Mesothelial cell of epicardium (in vitro differentiated cells): ENCODE measurements at regions not wholly inside any gene's neighbourhood (a gene's known extent, or its start where the extent isn't known, plus 50 kb on each side); places are given as distances from the start of the nearest gene placed in this dataset.

Source experiments
- DNase-seq, 2 experiments: peaks; one replicate each; pipeline ENCODE4 v3.0.0; 2021; ENCODE audit warnings: low spot score in 2 of 2; ENCODE audit not compliant: unreplicated experiment in 2 of 2
- H3K27ac Mint-ChIP-seq: 2 replicates; pipeline ENCODE4 v1.8.0; 2021; ENCODE audit warnings: mixed read lengths
- H3K27me3 Mint-ChIP-seq: 2 replicates; pipeline ENCODE4 v1.8.0; 2021; ENCODE audit warnings: low read depth, mixed read lengths
- H3K36me3 Mint-ChIP-seq: 2 replicates; pipeline ENCODE4 v1.8.0; 2021; ENCODE audit warnings: mixed read lengths
- H3K4me1 Mint-ChIP-seq: 2 replicates; pipeline ENCODE4 v1.8.0; 2021; ENCODE audit warnings: mixed read lengths
- H3K4me3 Mint-ChIP-seq: 2 replicates; pipeline ENCODE4 v1.8.0; 2021; ENCODE audit warnings: mild to moderate bottlenecking, moderate library complexity, mixed read lengths
- H3K9me3 Mint-ChIP-seq: 2 replicates; pipeline ENCODE4 v1.8.0; 2021; ENCODE audit warnings: mixed read lengths
- CTCF ChIP-seq: fragments of 200-600 bp; sonication (generic); IDR thresholded peaks from one replicate; pipeline ENCODE4 v1.5.0; 2021; ENCODE audit warnings: antibody characterized with exemption; ENCODE audit not compliant: unreplicated experiment

DNA sequence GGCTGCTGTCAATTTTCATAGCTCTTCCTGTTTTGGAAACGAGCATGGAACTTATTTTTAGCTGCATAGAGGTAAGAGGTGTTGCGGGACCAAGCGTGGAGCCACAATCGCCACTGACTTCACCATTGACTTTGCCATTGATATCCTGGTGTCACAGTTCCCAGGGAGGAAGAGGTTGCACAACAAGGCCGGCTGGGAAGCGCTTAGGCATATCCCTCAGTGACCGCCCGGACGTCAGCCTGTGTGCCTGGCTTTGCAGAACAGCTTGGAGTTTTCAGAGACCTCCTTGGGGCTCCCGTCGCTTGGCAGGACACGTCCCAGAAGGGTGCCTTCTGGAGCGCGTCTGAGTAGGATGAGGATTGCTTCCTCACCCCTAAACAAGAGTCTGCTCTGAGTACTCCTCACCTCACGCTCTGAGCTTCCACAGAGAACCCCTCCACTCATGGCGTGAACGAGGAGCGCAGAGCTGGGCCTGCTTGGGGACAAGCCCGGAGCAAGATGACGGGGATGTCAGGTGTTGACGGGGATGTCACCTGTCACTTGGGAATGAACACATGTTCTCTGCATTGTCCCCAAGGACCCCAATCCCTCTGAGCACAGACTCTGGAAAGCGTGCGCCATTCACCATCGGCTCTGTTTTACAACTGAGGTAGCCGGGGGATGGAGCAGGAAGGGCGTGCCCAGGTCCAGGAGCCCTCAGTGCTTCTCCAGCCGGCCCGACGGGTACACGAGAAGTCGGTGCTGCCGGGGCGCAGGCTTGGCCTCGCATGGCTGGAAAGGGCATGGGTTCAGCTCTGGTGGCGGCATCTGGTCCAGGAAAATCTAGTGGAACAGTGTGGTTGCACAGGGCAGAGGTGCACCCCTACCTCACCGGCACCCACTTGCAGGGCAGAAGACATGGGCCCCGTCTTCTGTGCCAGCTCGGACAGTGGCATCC lies 192.3 kb upstream of the SHH start:
- peak in 1 of 2 experiments; percentile 34 for DNase-seq
- Mint-ChIP-seq H3K4me3 (no peak overlapping the region), H3K27me3 (peaks cover 2% of the 10 kb centered on the region), H3K36me3 (no peaks in the 10 kb centered on the region), H3K4me1 (no peaks in the 10 kb centered on the region), H3K9me3 (peaks cover 13% of the 10 kb centered on the region), H3K27ac (no peak overlapping the region)
- no peak for TF ChIP-seq CTCF

DNA sequence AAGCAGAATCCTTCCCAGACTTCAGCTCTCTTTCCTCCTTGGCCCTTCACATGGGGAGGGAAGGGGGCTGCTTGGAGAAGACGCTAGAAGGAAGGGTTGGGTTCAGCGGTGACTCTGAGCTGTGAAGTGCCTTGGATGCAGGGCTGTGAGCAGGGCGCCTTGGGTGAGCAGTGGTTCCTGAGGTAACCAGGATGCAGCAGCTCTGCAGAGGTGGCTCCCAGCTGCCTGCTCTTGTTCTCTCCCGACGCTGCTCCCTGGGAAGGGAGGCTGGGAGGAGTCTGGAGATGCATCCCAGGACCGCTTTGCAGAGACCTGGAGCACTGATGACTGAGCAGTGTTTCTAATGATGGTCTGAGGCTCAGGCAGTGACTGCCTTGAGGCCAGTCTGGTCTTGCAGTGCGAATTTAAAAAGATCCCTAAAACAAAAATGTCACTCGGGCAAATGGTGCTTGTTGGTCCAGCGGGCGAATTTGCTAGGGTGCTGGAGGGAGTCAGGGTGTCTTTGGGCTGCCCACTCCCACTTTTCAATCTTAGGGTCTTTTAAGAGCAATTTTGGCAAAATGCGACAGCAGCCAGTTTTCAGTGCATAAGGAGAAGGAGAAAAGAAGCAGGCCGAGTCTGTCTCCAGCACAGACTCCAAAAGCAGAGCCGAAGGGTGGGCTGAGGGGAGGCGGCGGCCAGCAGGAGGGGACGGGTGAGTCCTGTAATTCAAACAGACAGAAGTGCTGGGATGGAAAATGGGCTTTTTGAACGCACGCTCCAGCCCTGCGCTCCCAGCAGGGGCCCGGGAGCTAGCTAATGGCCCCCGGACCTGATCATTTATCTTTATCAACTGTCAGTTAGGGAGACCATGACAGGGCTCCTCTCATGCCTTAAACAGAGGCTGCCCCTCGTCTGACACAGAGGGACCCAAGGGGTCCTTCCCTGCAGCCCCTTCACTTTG lies 191.2 kb upstream of the SHH start:
- H3K27ac Mint-ChIP-seq, result no peak overlapping the region
- H3K27me3 Mint-ChIP-seq, result peaks cover 2% of the 10 kb centered on the region
- no peak overlapping the region for H3K4me3 Mint-ChIP-seq
- H3K9me3 Mint-ChIP-seq, result peaks cover 7% of the 10 kb centered on the region
- TF ChIP-seq CTCF, result no peak
- H3K4me1 Mint-ChIP-seq, result no peaks in the 10 kb centered on the region
- no peak for DNase-seq
- no peaks in the 10 kb centered on the region for H3K36me3 Mint-ChIP-seq

- Mint-ChIP-seq H3K27ac (no peak overlapping the region), H3K4me3 (no peak overlapping the region), H3K4me1 (no peaks in the 10 kb centered on the region), H3K9me3 (peaks cover 2% of the 10 kb centered on the region), H3K27me3 (peaks cover 3% of the 10 kb centered on the region), H3K36me3 (no peaks in the 10 kb centered on the region)
- no peak for DNase-seq
- no peak for TF ChIP-seq CTCF
Measured at GRCh38 chr7:156002362-156003066, 190.3 kb upstream of the SHH start.

- DNase-seq, result no peak
- Mint-ChIP-seq H3K36me3 (no peaks in the 10 kb centered on the region), H3K9me3 (no peaks in the 10 kb centered on the region), H3K27ac (no peak overlapping the region), H3K4me1 (no peaks in the 10 kb centered on the region), H3K27me3 (peaks cover 10% of the 10 kb centered on the region), H3K4me3 (no peak overlapping the region)
- no peak for TF ChIP-seq CTCF
Measured at GRCh38 chr7:156001496-156002260, 189.4 kb upstream of the SHH start.
